Stimulated activated CD4-positive, alpha-beta T cell treated with anti-CD3 and anti-CD28 coated beads, Interleukin-15, amount 100 ng/mL, for 1 hour (primary cell): ENCODE measurements at regions not wholly inside any gene's neighbourhood (a gene's known extent, or its start where the extent isn't known, plus 50 kb on each side); places are given as distances from the start of the nearest gene placed in this dataset.
"Not testable (repeated sequence)": the region's sequence is repeated elsewhere in the genome, so short reads cannot be mapped to it uniquely, and the experiment has no call there.

Experiments
- DNase-seq, 2 donors: peaks; one replicate each; pipeline ENCODE4 v3.0.0-alpha.2; 2020; ENCODE audit warnings: low read depth in 1 of 2, low spot score in 1 of 2

GRCh38 chr16:59909262-59909661 is 1175.1 kb upstream of the GOT2 start:
- DNase-seq, result no peak

DNA sequence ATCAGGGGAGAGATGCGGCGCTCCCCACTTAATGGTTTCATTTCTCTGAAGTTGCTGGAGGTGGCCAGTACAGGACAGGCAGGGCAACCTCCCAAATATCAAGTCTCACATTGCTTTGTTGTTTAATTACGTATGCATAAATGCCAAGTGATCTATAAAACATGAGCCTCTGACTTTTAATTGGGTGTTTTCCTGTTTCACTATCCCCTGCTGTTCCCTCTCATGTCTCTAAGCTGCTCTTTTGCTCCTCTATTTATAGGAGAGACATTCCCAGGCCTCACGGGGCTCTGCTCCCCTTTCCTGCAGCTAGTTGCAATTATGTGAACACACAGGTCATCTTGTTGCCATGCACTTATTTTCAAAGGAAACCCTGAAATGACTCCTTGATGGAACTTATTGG is 1173.5 kb upstream of the GOT2 start:
- no peak for DNase-seq

- DNase-seq, result no peak
Measured at GRCh38 chr16:59905606-59906005, 1171.5 kb upstream of the GOT2 start.

DNA sequence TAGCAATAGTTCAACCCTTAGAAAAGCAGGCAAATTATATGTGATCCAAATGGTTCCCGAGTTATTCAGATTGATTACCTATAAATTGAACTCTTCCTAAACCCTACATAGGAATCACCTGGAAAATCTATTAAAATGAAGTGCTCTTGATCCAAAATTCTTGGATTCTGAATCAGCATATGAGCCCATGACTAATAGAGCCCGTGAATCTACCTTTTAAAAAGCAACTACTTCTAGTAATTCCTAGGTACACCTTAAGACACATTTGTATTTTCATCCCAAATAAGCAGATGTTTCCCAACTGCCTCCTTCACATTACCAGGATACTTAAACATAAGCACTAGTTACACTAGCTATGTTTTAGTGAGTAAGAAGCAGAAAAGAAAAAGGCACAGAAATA is 1171.0 kb upstream of the GOT2 start:
- DNase-seq, result no peak

- DNase-seq, result no peak
Measured at GRCh38 chr16:59899940-59900339, 1165.8 kb upstream of the GOT2 start.

DNA sequence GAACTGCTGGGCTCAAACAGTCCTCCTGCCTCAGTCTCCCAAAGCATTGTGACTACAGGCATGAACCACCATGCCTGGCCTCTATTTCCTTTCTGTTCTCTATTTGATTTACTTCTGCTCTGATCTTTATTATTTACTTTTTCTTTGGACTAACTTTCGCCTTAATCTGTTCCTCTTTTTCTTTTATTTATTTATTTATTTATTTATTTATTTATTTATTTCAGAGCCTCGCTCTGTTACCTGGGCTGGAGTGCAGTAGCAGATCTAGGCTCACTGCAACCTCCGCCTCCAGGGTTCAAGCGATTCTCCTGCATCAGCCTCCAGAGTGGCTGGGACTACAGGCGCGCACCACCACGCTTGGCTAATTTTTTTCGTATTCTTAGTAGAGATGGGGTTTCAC is 1158.3 kb upstream of the GOT2 start:
- DNase-seq, result no peak

- DNase-seq, result no peak
Measured at GRCh38 chr16:59887856-59888255, 1153.7 kb upstream of the GOT2 start.

DNA sequence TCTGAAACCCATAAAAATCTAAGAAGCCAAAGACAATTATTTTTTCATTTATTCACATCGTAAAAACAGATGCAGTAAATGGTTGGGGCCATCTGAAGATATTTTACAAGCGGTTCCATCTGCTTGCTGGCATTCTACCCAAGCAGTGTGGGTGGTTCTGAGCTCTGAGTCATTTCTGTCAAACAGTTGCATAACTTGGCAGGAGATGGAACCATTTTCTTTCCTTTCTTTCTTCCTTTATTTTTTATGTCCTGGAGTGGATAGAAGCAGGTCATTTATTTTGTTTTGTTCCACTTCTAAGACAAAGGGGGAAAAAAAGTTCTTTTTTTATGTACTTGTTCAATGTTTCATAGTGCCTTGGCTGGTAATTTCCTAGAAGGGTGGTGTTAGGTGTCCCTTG is 1151.9 kb upstream of the GOT2 start:
- DNase-seq, result no peak

GRCh38 chr16:59881376-59881775 is 1147.3 kb upstream of the GOT2 start:
- DNase-seq, result no peak

GRCh38 chr16:59880611-59881010 is 1146.5 kb upstream of the GOT2 start:
- DNase-seq, result no peak

- no peak for DNase-seq
Measured at GRCh38 chr16:59878999-59879398, 1144.9 kb upstream of the GOT2 start.

- DNase-seq, result no peak
Measured at GRCh38 chr16:59878479-59878878, 1144.4 kb upstream of the GOT2 start.

- no peak for DNase-seq
Measured at GRCh38 chr16:59864981-59865666, 1131.0 kb upstream of the GOT2 start.

GRCh38 chr16:59859676-59860402 is 1125.7 kb upstream of the GOT2 start:
- DNase-seq, result no peak

DNA sequence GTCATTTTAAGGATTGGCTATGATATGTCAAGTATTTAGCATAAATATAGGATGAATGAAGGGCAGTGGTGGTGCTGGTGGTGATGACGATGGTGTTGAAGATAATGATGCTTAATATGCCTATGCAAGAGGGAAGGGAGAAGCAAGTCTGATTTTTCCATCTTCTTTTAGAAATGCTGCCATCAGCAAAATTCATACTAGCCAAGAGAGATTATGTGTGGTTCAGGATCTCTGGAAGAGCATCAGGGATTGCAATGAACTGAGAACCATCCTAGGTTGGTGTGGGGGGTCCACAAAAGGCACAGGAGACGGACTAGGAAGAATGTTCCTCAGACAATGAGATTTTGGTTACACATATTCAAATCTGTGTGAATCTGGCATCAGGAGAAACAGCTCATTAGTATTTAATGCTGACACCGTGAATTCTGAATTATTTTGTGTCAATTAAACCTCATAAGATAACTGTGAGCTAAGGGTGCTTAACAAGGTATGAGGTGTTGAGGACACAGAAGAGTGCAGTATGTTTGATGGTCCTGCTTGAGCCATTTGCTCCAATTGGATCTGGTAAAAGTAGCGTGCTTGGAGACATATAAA is 1120.8 kb upstream of the GOT2 start:
- DNase-seq, result no peak

GRCh38 chr16:59849716-59850115 is 1115.6 kb upstream of the GOT2 start:
- no peak for DNase-seq

DNA sequence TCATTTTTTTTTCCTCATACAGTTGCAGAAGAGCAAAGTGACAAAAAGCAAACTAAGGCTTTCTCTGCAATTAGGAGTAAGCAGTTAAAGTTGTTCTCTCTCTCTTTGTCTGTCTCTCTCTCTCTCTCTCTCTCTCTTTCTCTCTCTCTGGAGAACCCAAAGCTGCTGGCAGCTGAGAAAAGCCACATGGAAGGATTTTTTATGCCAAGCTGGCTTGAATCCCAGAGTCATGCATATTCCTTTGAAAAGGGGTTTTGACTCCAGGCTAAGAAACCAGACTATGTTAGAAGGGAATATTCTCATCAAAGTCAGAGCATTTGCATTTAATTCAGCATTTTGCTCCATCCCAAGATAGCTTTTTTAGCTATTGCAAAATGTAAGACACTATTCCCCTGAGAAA is 1114.2 kb upstream of the GOT2 start:
- no peak for DNase-seq

- DNase-seq, result no peak
Measured at GRCh38 chr16:59840169-59840568, 1106.1 kb upstream of the GOT2 start.

DNA sequence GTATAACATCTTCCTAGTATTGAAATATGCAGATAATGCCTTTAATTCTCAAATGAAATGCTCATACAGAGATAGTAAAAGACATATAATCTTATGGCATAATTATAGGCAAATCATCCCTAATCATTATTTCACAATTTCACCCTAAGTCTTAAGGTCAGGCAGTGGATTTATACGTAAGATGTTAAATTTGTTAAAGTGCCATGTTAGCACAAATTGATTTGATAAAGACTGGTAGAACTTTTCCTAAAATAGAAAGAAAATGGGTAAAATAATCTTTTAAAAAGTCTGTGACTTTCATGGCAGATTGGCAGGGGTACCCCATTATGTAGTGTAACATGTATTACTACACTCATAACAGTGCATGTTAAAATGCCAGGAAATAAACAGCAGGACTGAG is 1092.7 kb upstream of the GOT2 start:
- DNase-seq, result no peak

GRCh38 chr16:59809488-59809887 is 1075.4 kb upstream of the GOT2 start:
- DNase-seq, result not testable (repeated sequence)

DNA sequence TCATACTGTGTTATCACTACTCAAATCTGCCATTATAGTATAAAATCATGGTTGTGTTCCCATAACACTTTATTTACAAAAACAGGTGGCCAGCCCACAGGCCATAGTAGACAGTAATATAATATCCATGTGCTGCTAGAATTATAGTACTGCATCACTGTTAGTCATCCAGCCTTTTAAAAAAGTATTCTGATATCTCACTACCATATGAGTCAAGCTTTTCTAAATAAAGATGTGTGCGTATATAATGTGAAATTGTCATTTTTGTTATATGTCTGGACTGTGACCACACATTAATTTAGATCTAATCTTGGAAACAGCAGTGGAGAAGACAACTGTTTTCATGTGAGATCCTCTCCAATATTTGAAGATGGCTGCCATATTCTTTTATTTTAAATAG is 1049.1 kb upstream of the GOT2 start:
- no peak for DNase-seq

DNA sequence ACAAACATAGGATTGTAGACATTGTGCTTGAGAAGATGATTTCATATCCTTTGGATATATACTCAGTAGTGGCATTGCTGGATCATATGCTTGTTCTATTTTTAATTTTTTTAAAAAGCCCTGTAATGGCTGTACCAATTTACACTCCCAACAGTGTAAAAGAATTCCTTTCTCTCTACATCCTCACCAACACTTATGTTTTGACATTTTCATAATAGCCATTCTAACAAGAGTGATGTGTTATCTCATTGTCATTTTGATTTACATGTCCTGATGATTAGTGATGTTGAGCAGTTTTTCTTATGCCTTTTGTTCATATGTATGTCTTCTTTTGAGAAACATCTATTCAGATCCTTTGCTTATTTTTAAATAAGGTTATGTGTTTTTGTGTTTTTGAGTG is 1039.2 kb upstream of the GOT2 start:
- no peak for DNase-seq

DNA sequence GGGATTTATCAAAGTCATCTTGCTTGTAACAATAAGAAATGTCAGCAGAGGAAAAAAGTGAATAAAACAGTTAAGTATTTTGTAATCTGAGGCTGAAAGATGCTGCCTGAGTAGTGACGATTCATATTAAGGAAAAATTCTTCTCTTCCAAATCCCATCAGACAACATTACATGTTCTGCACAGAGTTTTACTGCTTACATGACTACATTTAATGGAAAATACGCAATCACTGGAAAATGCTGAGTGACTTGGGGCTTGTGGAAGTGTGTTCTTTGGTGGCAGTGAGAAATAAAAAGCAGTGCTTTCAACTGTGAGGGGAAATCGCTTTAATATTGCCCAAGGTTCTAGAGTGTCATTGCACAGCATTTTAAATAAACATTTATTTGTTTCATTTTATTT is 1025.2 kb upstream of the GOT2 start:
- DNase-seq, result no peak
